GM19324 (cell line): ENCODE measurements at regions not wholly inside any gene's neighbourhood (a gene's known extent, or its start where the extent isn't known, plus 50 kb on each side); places are given as distances from the start of the nearest gene placed in this dataset.
"Not testable (repeated sequence)": the region's sequence is repeated elsewhere in the genome, so short reads cannot be mapped to it uniquely, and the experiment has no call there.

Experiments
- ATAC-seq: cut with Tn5 transposase; IDR thresholded peaks from one replicate; pipeline ENCODE4 v1.9.1; 2021; ENCODE audit warnings: mild to moderate bottlenecking, moderate library complexity; ENCODE audit not compliant: unreplicated experiment, low FRiP score

- peak; percentile 85 for ATAC-seq
These were observed 1208.5 kb upstream of the ADGRL4 start for GRCh38 chr1:80214888-80215540.

- no peak for ATAC-seq
These were observed 1206.4 kb upstream of the ADGRL4 start for GRCh38 chr1:80212948-80213347.

- ATAC-seq = no peak
These were observed 1205.3 kb upstream of the ADGRL4 start for GRCh38 chr1:80211691-80212380.

- no peak for ATAC-seq
These were observed 1195.6 kb upstream of the ADGRL4 start for GRCh38 chr1:80202118-80202517.

- ATAC-seq = no peak
These were observed 1187.7 kb upstream of the ADGRL4 start for GRCh38 chr1:80194221-80194620.

- no peak for ATAC-seq
These were observed 1174.9 kb upstream of the ADGRL4 start for GRCh38 chr1:80181418-80181817.

GRCh38 chr1:80171631-80172030, 1165.1 kb upstream of the ADGRL4 start:
- ATAC-seq = no peak

GRCh38 chr1:80170811-80171485, 1164.4 kb upstream of the ADGRL4 start:
- ATAC-seq = no peak

- ATAC-seq = no peak
These were observed 1157.6 kb upstream of the ADGRL4 start for GRCh38 chr1:80164150-80164549.

- ATAC-seq = no peak
These were observed 1157.2 kb upstream of the ADGRL4 start for GRCh38 chr1:80163686-80164085.

- ATAC-seq = no peak
These were observed 1152.2 kb upstream of the ADGRL4 start for GRCh38 chr1:80158771-80159170.

- ATAC-seq = no peak
These were observed 1151.7 kb upstream of the ADGRL4 start for GRCh38 chr1:80158266-80158665.

- no peak for ATAC-seq
These were observed 1148.8 kb upstream of the ADGRL4 start for GRCh38 chr1:80155371-80155770.

- no peak for ATAC-seq
These were observed 1147.6 kb upstream of the ADGRL4 start for GRCh38 chr1:80154176-80154575.

- no peak for ATAC-seq
These were observed 1147.2 kb upstream of the ADGRL4 start for GRCh38 chr1:80153762-80154161.

- ATAC-seq = no peak
These were observed 1136.8 kb upstream of the ADGRL4 start for GRCh38 chr1:80143361-80143760.

- not testable (repeated sequence) for ATAC-seq
These were observed 1131.5 kb upstream of the ADGRL4 start for GRCh38 chr1:80137946-80138602.

GRCh38 chr1:80113168-80114038, 1106.9 kb upstream of the ADGRL4 start:
- ATAC-seq = no peak

- no peak for ATAC-seq
These were observed 1094.6 kb upstream of the ADGRL4 start for GRCh38 chr1:80101159-80101558.

GRCh38 chr1:80099713-80100112, 1093.2 kb upstream of the ADGRL4 start:
- ATAC-seq = no peak
